WTC11 (cell line): ENCODE measurements at regions not wholly inside any gene's neighbourhood (a gene's known extent, or its start where the extent isn't known, plus 50 kb on each side); places are given as distances from the start of the nearest gene placed in this dataset.

ENCODE experiments used
- ATAC-seq: fragments of 200-7000 bp; cut with Tn5 transposase; 2 replicates; pipeline ENCODE4 v1.10.0; 2021; ENCODE audit warnings: mild to moderate bottlenecking, moderate library complexity
- CTCF ChIA-PET: fragments of 300-600 bp; sonication (Branson Sonifier 250); formaldehyde crosslinking; loops from one replicate; lab custom pipeline; 2021; ENCODE audit warnings: antibody characterized with exemption; lab: Charles Lee
- POLR2A ChIA-PET: fragments of 350-600 bp; sonication (Branson Sonifier 250); formaldehyde crosslinking; loops from one replicate; lab custom pipeline; 2021; ENCODE audit warnings: antibody characterized with exemption; lab: Charles Lee
- DNase-seq: peaks from one replicate; pipeline ENCODE4 v3.0.0; 2021; ENCODE audit warnings: low spot score
- H3K27ac Mint-ChIP-seq: 2 replicates; pipeline ENCODE4 v1.8.0; 2021; ENCODE audit warnings: mixed read lengths
- H3K27me3 Mint-ChIP-seq: 2 replicates; pipeline ENCODE4 v1.8.0; 2021; ENCODE audit warnings: low read depth, mild to moderate bottlenecking, moderate library complexity, mixed read lengths
- H3K36me3 Mint-ChIP-seq: 2 replicates; pipeline ENCODE4 v1.8.0; 2021; ENCODE audit warnings: mixed read lengths
- H3K4me1 Mint-ChIP-seq: 2 replicates; pipeline ENCODE4 v1.8.0; 2022; ENCODE audit warnings: mixed read lengths
- H3K4me3 Mint-ChIP-seq: 2 replicates; pipeline ENCODE4 v1.8.0; 2021; ENCODE audit warnings: mild to moderate bottlenecking, moderate library complexity, mixed read lengths
- H3K9me3 Mint-ChIP-seq: 2 replicates; pipeline ENCODE4 v1.8.0; 2021; ENCODE audit warnings: mixed read lengths
- AFF4 ChIP-seq: sonication (generic); formaldehyde crosslinking; IDR thresholded peaks from 2 replicates; pipeline ENCODE4 v1.8.1; 2023; ENCODE audit warnings: mild to moderate bottlenecking, missing genetic modification reagents, borderline replicate concordance
- CDX4 ChIP-seq: fragments of 250-450 bp; sonication (Bioruptor Pico); IDR thresholded peaks from 2 replicates; pipeline ENCODE4 v1.9.0; 2021; ENCODE audit warnings: moderate library complexity, mild to moderate bottlenecking, inconsistent platforms, borderline replicate concordance
- ETV6 ChIP-seq: sonication (generic); formaldehyde crosslinking; IDR thresholded peaks from 2 replicates; pipeline ENCODE4 v1.8.1; 2022; ENCODE audit warnings: mild to moderate bottlenecking, missing genetic modification reagents
- FOXK1 ChIP-seq: sonication (generic); formaldehyde crosslinking; IDR thresholded peaks from 2 replicates; pipeline ENCODE4 v1.8.0; 2022; ENCODE audit warnings: mild to moderate bottlenecking, moderate library complexity, missing genetic modification reagents
- GTF2I ChIP-seq: fragments of 250-450 bp; sonication (Bioruptor Pico); conservative IDR thresholded peaks from 2 replicates; pipeline ENCODE4 v1.4.0; 2021; ENCODE audit warnings: mild to moderate bottlenecking
- IRF1 ChIP-seq: sonication (generic); formaldehyde crosslinking; IDR thresholded peaks from 2 replicates; pipeline ENCODE4 v1.8.0; 2023; ENCODE audit warnings: missing genetic modification reagents
- MXD4 ChIP-seq: fragments of 250-450 bp; sonication (Bioruptor Pico); IDR thresholded peaks from 2 replicates; pipeline ENCODE4 v1.8.0; 2021; ENCODE audit warnings: mild to moderate bottlenecking, moderate library complexity, borderline replicate concordance
- NFE2L1 ChIP-seq: sonication (generic); formaldehyde crosslinking; IDR thresholded peaks from 2 replicates; pipeline ENCODE4 v1.8.1; 2023; ENCODE audit warnings: missing genetic modification reagents
- NR3C1 ChIP-seq: sonication (generic); formaldehyde crosslinking; conservative IDR thresholded peaks from 2 replicates; pipeline ENCODE4 v1.8.1; 2023; ENCODE audit warnings: low read depth, mild to moderate bottlenecking, missing genetic modification reagents
- PRRX2 ChIP-seq: fragments of 250-450 bp; sonication (Bioruptor Pico); IDR thresholded peaks from 2 replicates; pipeline ENCODE4 v1.8.0; 2021; ENCODE audit warnings: mild to moderate bottlenecking
- RELA ChIP-seq: sonication (generic); formaldehyde crosslinking; IDR thresholded peaks from 2 replicates; pipeline ENCODE4 v1.8.1; 2022; ENCODE audit warnings: missing genetic modification reagents, mild to moderate bottlenecking, borderline replicate concordance
- SMAD4 ChIP-seq: sonication (generic); formaldehyde crosslinking; IDR thresholded peaks from 2 replicates; pipeline ENCODE4 v1.8.0; 2022; ENCODE audit warnings: mild to moderate bottlenecking, missing genetic modification reagents
- SOX15 ChIP-seq: fragments of 250-450 bp; sonication (Bioruptor Pico); IDR thresholded peaks from 2 replicates; pipeline ENCODE4 v1.9.0; 2021; ENCODE audit warnings: mild to moderate bottlenecking
- TCF7 ChIP-seq: sonication (generic); formaldehyde crosslinking; IDR thresholded peaks from 2 replicates; pipeline ENCODE4 v1.8.0; 2022; ENCODE audit warnings: mild to moderate bottlenecking, low read depth, missing genetic modification reagents, moderate library complexity
- ZBTB43 ChIP-seq: sonication (generic); formaldehyde crosslinking; IDR thresholded peaks from 2 replicates; pipeline ENCODE4 v1.8.1; 2023; ENCODE audit warnings: mild to moderate bottlenecking, missing genetic modification reagents
- ZNF121 ChIP-seq: sonication (generic); formaldehyde crosslinking; IDR thresholded peaks from 2 replicates; pipeline ENCODE4 v1.8.0; 2023; ENCODE audit warnings: missing genetic modification reagents
- ZNF423 ChIP-seq: fragments of 250-450 bp; sonication (Bioruptor Pico); IDR thresholded peaks from 2 replicates; pipeline ENCODE4 v2.1.2; 2022; ENCODE audit warnings: mild to moderate bottlenecking, moderate library complexity
- ZNF671 ChIP-seq: fragments of 250-450 bp; sonication (Bioruptor Pico); IDR thresholded peaks from 2 replicates; pipeline ENCODE4 v1.8.0; 2021; ENCODE audit warnings: mild to moderate bottlenecking
- TF ChIP-seq, protein P1 (sequence below): sonication (generic); formaldehyde crosslinking; IDR thresholded peaks from 2 replicates; pipeline ENCODE4 v1.8.0; 2022; ENCODE audit warnings: mild to moderate bottlenecking, missing genetic modification reagents
- TF ChIP-seq, protein P2 (sequence below): fragments of 250-450 bp; sonication (Bioruptor Pico); IDR thresholded peaks from 2 replicates; pipeline ENCODE4 v1.9.0; 2021; ENCODE audit warnings: mild to moderate bottlenecking
- TF ChIP-seq, protein P3 (sequence below): sonication (generic); formaldehyde crosslinking; IDR thresholded peaks from 2 replicates; pipeline ENCODE4 v1.8.0; 2022; ENCODE audit warnings: mild to moderate bottlenecking, missing genetic modification reagents

GRCh38 chr4:45316257-45316656 is 589.9 kb upstream of the GNPDA2 start (continued):
- TF ChIP-seq AFF4 (CRISPR knock-in tag): no peak
- TF ChIP-seq PRRX2: no peak
- TF ChIP-seq ETV6 (CRISPR knock-in tag): no peak
- no peak for TF ChIP-seq MXD4 (CRISPR knock-in tag)

DNA sequence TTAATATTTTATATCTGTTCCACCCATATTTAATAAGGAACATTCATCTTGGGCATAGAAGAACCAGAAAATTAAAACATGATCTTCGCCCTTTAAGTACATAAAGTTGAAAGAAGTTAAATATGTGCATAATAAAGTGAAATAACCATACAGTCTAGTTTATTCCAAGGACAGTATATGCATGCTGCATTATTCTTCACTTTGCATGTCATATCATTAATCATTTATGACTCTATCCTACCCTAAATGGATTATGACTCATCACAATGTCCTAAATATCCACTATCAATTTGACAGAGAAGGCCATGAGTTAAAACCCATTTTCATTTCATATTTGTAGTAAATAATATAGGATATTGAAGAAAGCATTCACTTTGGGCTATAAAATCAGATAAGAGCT is 576.5 kb upstream of the GNPDA2 start:
- DNase-seq: no peak
- no peaks in the 10 kb centered on the region for H3K27me3 Mint-ChIP-seq
- ChIA-PET CTCF (no interaction called here), POLR2A (no interaction called here)
- H3K4me3 Mint-ChIP-seq: no peak overlapping the region
- no peaks in the 10 kb centered on the region for H3K36me3 Mint-ChIP-seq
- no peak for ATAC-seq
- no peaks in the 10 kb centered on the region for H3K9me3 Mint-ChIP-seq
- H3K4me1 Mint-ChIP-seq: no peaks in the 10 kb centered on the region
- H3K27ac Mint-ChIP-seq: no peak overlapping the region
- TF ChIP-seq ZBTB43 (no peak), IRF1 (CRISPR knock-in tag) (no peak), SOX15 (CRISPR knock-in tag) (no peak), TCF7 (CRISPR knock-in tag) (no peak), CDX4 (CRISPR knock-in tag) (no peak), SMAD4 (no peak)

- Mint-ChIP-seq H3K27me3 (no peaks in the 10 kb centered on the region), H3K27ac (no peak overlapping the region), H3K9me3 (peaks cover 33% of the 10 kb centered on the region), H3K4me3 (no peak overlapping the region), H3K36me3 (peaks cover 9% of the 10 kb centered on the region), H3K4me1 (peaks cover 3% of the 10 kb centered on the region; the same call in 1 of the 2 replicates)
- TF ChIP-seq ZNF423 (no peak), NR3C1 (CRISPR knock-in tag) (no peak), ZNF671 (CRISPR knock-in tag) (no peak), FOXK1 (CRISPR knock-in tag) (no peak), IRF1 (CRISPR knock-in tag) (no peak), NFE2L1 (no peak), MXD4 (CRISPR knock-in tag) (no peak), GTF2I (CRISPR knock-in tag) (no peak), RELA (CRISPR knock-in tag) (no peak), ETV6 (CRISPR knock-in tag) (no peak), ZNF121 (CRISPR knock-in tag) (no peak)
- TF ChIP-seq, protein P1, sequence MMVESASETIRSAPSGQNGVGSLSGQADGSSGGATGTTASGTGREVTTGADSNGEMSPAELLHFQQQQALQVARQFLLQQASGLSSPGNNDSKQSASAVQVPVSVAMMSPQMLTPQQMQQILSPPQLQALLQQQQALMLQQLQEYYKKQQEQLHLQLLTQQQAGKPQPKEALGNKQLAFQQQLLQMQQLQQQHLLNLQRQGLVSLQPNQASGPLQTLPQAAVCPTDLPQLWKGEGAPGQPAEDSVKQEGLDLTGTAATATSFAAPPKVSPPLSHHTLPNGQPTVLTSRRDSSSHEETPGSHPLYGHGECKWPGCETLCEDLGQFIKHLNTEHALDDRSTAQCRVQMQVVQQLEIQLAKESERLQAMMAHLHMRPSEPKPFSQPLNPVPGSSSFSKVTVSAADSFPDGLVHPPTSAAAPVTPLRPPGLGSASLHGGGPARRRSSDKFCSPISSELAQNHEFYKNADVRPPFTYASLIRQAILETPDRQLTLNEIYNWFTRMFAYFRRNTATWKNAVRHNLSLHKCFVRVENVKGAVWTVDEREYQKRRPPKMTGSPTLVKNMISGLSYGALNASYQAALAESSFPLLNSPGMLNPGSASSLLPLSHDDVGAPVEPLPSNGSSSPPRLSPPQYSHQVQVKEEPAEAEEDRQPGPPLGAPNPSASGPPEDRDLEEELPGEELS (CRISPR knock-in tag): no peak
- TF ChIP-seq, protein P2, sequence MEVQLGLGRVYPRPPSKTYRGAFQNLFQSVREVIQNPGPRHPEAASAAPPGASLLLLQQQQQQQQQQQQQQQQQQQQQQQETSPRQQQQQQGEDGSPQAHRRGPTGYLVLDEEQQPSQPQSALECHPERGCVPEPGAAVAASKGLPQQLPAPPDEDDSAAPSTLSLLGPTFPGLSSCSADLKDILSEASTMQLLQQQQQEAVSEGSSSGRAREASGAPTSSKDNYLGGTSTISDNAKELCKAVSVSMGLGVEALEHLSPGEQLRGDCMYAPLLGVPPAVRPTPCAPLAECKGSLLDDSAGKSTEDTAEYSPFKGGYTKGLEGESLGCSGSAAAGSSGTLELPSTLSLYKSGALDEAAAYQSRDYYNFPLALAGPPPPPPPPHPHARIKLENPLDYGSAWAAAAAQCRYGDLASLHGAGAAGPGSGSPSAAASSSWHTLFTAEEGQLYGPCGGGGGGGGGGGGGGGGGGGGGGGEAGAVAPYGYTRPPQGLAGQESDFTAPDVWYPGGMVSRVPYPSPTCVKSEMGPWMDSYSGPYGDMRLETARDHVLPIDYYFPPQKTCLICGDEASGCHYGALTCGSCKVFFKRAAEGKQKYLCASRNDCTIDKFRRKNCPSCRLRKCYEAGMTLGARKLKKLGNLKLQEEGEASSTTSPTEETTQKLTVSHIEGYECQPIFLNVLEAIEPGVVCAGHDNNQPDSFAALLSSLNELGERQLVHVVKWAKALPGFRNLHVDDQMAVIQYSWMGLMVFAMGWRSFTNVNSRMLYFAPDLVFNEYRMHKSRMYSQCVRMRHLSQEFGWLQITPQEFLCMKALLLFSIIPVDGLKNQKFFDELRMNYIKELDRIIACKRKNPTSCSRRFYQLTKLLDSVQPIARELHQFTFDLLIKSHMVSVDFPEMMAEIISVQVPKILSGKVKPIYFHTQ (CRISPR knock-in tag): no peak
- TF ChIP-seq, protein P3, sequence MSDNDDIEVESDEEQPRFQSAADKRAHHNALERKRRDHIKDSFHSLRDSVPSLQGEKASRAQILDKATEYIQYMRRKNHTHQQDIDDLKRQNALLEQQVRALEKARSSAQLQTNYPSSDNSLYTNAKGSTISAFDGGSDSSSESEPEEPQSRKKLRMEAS: no peak
- DNase-seq: no peak
- ChIA-PET POLR2A (no interaction called here), CTCF (no interaction called here)
- no peak for ATAC-seq
These were observed 568.1 kb upstream of the GNPDA2 start for GRCh38 chr4:45294464-45294863.
